ENCODE measurements at regions not wholly inside any gene's neighbourhood (a gene's known extent, or its start where the extent isn't known, plus 50 kb on each side); places are given as distances from the start of the nearest gene placed in this dataset.

- TF ChIP-seq CTCF (IDR thresholded peaks at IDR 0.05; ENCODE audit: insufficient read depth, low read length, severe bottlenecking), result no peak
- Histone ChIP-seq H3K36me3 (ENCODE audit: control insufficient read depth, insufficient read depth, low read length) (no peaks in the 10 kb centered on the region), H3K27me3 (ENCODE audit: control insufficient read depth, insufficient read depth, low read length) (no peaks in the 10 kb centered on the region), H3K4me3 (ENCODE audit: low read depth, low read length) (no peak overlapping the region)
- DNase-seq (ENCODE audit: low read depth) (no peak), FAIRE-seq (no peak)
These were observed 50.8 kb upstream of the GADL1 start for GRCh38 chr3:30945291-30945690.

- TF ChIP-seq CTCF (IDR thresholded peaks at IDR 0.05; ENCODE audit: insufficient read depth, low read length, severe bottlenecking), result no peak
- no peak for DNase-seq (ENCODE audit: low read depth)
These were observed 54.0 kb upstream of the GADL1 start for GRCh38 chr3:30948426-30948825.

GRCh38 chr3:30951826-30952225 lies 57.4 kb upstream of the GADL1 start:
- Histone ChIP-seq H3K4me3 (ENCODE audit: low read depth, low read length) (no peak overlapping the region), H3K36me3 (ENCODE audit: control insufficient read depth, insufficient read depth, low read length) (no peaks in the 10 kb centered on the region), H3K27me3 (ENCODE audit: control insufficient read depth, insufficient read depth, low read length) (no peaks in the 10 kb centered on the region)
- TF ChIP-seq CTCF (IDR thresholded peaks at IDR 0.05; ENCODE audit: insufficient read depth, low read length, severe bottlenecking), result no peak
- DNase-seq (ENCODE audit: low read depth) (no peak), FAIRE-seq (no peak)

More at GRCh38 chr3:30948426-30948825, 54.0 kb upstream of the GADL1 start:
- no peaks in the 10 kb centered on the region for H3K27me3 ChIP-seq (ENCODE audit: control insufficient read depth, insufficient read depth, low read length)
- FAIRE-seq, result no peak
- no peaks in the 10 kb centered on the region for H3K36me3 ChIP-seq (ENCODE audit: control insufficient read depth, insufficient read depth, low read length)
- no peak overlapping the region for H3K4me3 ChIP-seq (ENCODE audit: low read depth, low read length)

- no peaks in the 10 kb centered on the region for H3K36me3 ChIP-seq (ENCODE audit: control insufficient read depth, insufficient read depth, low read length)
- H3K4me3 ChIP-seq (ENCODE audit: low read depth, low read length), result no peak overlapping the region
- FAIRE-seq (no peak), DNase-seq (ENCODE audit: low read depth) (no peak)
- TF ChIP-seq CTCF (IDR thresholded peaks at IDR 0.05; ENCODE audit: insufficient read depth, low read length, severe bottlenecking), result no peak
- no peaks in the 10 kb centered on the region for H3K27me3 ChIP-seq (ENCODE audit: control insufficient read depth, insufficient read depth, low read length)
These were observed 58.3 kb upstream of the GADL1 start for GRCh38 chr3:30952786-30953185.

GRCh38 chr3:30954426-30954825 lies 60.0 kb upstream of the GADL1 start:
- H3K36me3 ChIP-seq (ENCODE audit: control insufficient read depth, insufficient read depth, low read length), result no peaks in the 10 kb centered on the region
- H3K4me3 ChIP-seq (ENCODE audit: low read depth, low read length), result no peak overlapping the region
- FAIRE-seq (no peak), DNase-seq (ENCODE audit: low read depth) (no peak)
- H3K27me3 ChIP-seq (ENCODE audit: control insufficient read depth, insufficient read depth, low read length), result no peaks in the 10 kb centered on the region
- no peak for TF ChIP-seq CTCF (IDR thresholded peaks at IDR 0.05; ENCODE audit: insufficient read depth, low read length, severe bottlenecking)

GRCh38 chr3:30962084-30962483 lies 67.6 kb upstream of the GADL1 start:
- FAIRE-seq, result no peak

More at GRCh38 chr3:30962084-30962483, 67.6 kb upstream of the GADL1 start:
- Histone ChIP-seq H3K4me3 (ENCODE audit: low read depth, low read length) (no peak overlapping the region), H3K36me3 (ENCODE audit: control insufficient read depth, insufficient read depth, low read length) (no peaks in the 10 kb centered on the region), H3K27me3 (ENCODE audit: control insufficient read depth, insufficient read depth, low read length) (no peaks in the 10 kb centered on the region)
- no peak for DNase-seq (ENCODE audit: low read depth)
- no peak for TF ChIP-seq CTCF (IDR thresholded peaks at IDR 0.05; ENCODE audit: insufficient read depth, low read length, severe bottlenecking)

All from bronchial epithelial cell (primary cell).